ENCODE measurements at regions not wholly inside any gene's neighbourhood (a gene's known extent, or its start where the extent isn't known, plus 50 kb on each side); places are given as distances from the start of the nearest gene placed in this dataset.

- TF ChIP-seq EZH2 (IDR thresholded peaks at IDR 0.05; ENCODE audit: low read depth, unreplicated experiment) (no peak), CTCF (conservative IDR thresholded peaks at IDR 0.05; ENCODE audit: low read depth in 2 of 2) (no peak), POLR2AphosphoS5 (IDR thresholded peaks at IDR 0.05; ENCODE audit: low read depth) (no peak), EZH2phosphoT487 (IDR thresholded peaks at IDR 0.05; ENCODE audit: unreplicated experiment) (no peak), REST (IDR thresholded peaks at IDR 0.05; ENCODE audit: unreplicated experiment) (no peak), ZNF462 (CRISPR knock-in tag; IDR thresholded peaks at IDR 0.05) (no peak), NANOG (IDR thresholded peaks at IDR 0.05; ENCODE audit: borderline replicate concordance) (no peak), ETS1 (IDR thresholded peaks at IDR 0.05) (no peak), STAT1 (IDR thresholded peaks at IDR 0.05; ENCODE audit: unreplicated experiment) (no peak), JUNB (IDR thresholded peaks at IDR 0.05; ENCODE audit: unreplicated experiment) (no peak), CREB1 (CRISPR knock-in tag; IDR thresholded peaks at IDR 0.05; ENCODE audit: low read depth) (no peak)
Observed at GRCh38 chr13:79735228-79735627, 254.3 kb downstream of the NDFIP2 start.

All from GM23338 (cell line).